Stimulated activated CD8-positive, alpha-beta memory T cell treated with anti-CD3 and anti-CD28 coated beads, Interleukin-2, amount 100 ng/mL, for 48 hours (primary cell): ENCODE measurements at regions not wholly inside any gene's neighbourhood (a gene's known extent, or its start where the extent isn't known, plus 50 kb on each side); places are given as distances from the start of the nearest gene placed in this dataset.

ENCODE experiments used
- DNase-seq, 2 donors: peaks; one replicate each; pipeline ENCODE4 v3.0.0-alpha.2; 2020; ENCODE audit warnings: low read depth in 2 of 2

- no peak for DNase-seq
Observed at GRCh38 chr5:101932599-101932998, 363.5 kb downstream of the SLCO4C1 start.

- no peak for DNase-seq
Observed at GRCh38 chr5:101929628-101930027, 366.5 kb downstream of the SLCO4C1 start.

DNA sequence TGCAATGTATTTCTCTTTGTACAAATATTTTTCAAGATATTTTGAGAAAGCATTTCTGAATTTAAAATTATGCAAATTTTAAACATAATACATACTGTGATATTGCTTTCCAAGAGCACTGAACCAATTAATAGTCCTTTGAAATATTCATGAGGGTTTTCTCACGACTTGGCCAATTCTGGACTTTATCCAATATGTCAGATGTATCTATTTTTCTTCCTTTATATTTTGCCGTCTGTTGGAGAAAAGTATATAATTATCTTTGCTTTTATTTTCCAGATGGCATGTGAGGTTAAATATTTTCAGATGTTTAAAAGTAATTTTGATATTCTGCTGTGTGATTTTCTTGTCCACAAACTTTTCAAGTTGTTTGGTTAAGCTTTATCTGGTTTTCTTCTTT lies 378.9 kb downstream of the SLCO4C1 start:
- no peak for DNase-seq

DNA sequence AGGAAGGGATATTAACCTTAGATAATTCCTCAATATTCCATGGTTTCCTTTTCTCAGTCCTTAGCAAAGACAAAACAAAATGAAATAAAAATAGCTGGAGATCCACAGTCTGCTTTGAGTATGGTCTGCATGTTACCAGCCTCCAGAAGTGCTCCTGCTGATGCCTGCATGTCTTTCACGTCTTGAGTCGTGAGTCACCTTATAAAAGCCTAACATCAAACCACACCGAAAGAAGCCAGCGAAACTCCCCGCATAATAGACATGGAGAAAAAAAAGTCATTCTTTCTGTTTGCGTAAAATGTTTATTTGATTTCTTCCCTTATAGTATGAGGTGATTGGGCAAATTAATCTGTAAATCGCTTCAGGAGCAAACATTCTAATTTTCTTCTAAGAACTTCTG lies 380.5 kb downstream of the SLCO4C1 start:
- DNase-seq, result no peak

DNA sequence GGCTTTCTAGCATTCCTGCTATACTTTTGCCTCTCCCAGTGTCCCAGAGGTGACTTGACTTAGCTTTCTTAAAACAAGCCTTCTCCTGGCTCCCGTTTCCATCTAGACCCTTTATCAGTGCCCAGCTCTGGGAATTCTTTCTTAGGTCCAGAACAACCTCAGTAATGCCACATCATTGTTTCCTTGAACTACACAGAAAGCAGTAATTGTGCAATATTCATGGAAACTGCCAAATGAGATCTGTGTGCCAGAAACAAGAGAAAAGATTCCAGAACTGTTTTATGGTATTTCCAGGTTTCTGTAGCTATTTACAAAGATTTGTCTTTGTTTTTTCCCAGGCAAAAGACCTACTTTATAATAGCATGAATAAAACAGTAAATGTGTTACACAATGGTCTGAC lies 391.3 kb downstream of the SLCO4C1 start:
- DNase-seq, result no peak

GRCh38 chr5:101897914-101898313 lies 398.2 kb downstream of the SLCO4C1 start:
- no peak for DNase-seq

DNA sequence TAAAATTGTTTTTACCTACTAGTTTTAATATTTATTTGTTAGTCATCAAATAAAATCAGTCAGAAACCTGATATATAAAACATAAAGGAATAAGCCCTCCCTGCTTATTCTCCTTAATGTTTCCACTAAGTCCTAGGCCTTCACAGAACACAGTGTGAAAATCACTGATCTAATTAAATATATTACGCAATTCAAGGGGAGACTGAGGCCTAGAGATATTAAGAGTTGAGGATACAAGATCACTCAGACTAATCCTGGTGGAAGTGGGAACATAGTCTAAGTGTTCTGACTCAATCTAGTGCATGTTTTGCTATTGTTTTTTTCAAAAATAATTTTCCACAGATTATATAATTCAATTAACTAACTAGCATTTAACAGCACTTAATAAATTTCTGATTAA lies 401.1 kb downstream of the SLCO4C1 start:
- no peak for DNase-seq

DNA sequence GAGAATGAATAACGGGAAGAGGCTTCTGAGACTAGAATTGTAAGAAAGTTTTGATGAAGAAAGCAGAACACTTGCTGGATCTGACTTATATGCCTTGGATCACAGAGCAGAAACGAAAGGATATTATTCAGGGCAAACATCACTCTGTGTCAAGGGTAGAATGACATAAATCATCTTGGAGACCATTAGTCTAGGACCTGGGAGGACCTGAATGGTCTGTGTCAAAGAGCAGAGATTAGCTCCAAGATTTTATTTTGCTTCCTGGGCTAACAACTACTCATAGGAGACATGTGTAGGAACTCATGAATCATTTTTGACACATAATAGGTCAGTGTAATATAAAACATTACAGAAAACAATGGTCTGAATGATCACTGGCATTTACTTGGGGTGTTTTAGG lies 417.9 kb downstream of the SLCO4C1 start:
- DNase-seq, result no peak

GRCh38 chr5:101877451-101877850 lies 418.6 kb downstream of the SLCO4C1 start:
- no peak for DNase-seq

DNA sequence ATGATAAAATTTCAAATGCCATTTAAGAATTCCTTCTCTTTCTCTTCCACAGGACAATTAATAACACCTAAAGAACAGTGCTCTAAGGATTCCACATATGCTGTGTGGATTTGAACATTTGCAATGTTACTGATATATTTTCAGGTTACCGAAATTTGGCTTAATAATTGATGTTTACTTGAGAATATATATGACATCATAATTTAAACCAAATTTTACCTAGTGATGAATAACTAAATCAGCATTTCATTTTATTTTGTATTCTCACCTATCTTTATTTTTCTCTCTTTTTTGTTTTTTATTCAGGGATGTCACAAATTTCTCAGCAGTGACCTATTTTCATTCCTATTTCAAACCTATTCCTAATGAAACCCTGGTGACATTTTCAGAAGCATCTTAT lies 429.6 kb downstream of the SLCO4C1 start:
- no peak for DNase-seq

DNA sequence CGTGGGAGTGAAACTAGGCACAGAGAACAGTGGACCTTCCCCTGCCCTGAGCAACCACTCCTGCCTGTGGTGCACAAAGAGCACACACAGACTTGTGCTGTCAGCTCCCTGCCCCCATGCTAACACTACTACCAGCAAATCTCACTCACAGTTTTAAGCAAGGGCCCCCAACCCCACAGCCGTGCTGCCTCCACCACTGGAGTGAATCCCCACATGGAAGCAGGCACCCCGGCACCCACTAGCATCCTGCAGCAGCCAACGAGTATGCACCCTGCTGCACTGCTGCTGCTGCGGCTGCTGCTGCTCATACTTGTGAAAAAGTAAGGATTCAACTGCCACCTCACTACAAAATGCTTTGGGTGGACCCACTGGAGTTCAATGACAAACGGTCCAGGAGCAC lies 435.5 kb downstream of the SLCO4C1 start:
- no peak for DNase-seq

DNA sequence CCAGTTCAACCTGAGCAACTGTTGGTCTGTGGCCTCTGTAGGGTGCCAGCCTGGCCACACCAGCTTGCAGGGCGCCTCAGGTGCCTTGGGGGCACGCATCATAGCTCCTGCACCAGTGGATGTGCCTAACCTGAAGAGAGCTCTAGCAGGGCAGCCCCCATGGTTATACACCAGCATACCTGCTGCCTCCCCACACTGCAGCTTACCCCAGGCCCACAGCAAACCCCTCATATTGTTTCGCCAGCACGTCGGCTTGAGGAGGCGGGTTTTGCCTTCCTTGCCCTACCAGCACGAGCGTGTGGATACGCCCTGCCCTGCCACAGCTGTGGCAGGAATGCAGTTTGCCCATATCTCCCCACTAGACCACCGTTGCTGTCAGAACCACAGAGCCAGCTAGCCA lies 435.9 kb downstream of the SLCO4C1 start:
- DNase-seq, result no peak

- no peak for DNase-seq
Observed at GRCh38 chr5:101846496-101846895, 449.6 kb downstream of the SLCO4C1 start.

GRCh38 chr5:101843055-101843454 lies 453.0 kb downstream of the SLCO4C1 start:
- DNase-seq, result no peak

GRCh38 chr5:101838435-101838834 lies 457.6 kb downstream of the SLCO4C1 start:
- no peak for DNase-seq

GRCh38 chr5:101829255-101829654 lies 466.8 kb downstream of the SLCO4C1 start:
- DNase-seq, result no peak

GRCh38 chr5:101811466-101811865 lies 484.6 kb downstream of the SLCO4C1 start:
- DNase-seq, result no peak

DNA sequence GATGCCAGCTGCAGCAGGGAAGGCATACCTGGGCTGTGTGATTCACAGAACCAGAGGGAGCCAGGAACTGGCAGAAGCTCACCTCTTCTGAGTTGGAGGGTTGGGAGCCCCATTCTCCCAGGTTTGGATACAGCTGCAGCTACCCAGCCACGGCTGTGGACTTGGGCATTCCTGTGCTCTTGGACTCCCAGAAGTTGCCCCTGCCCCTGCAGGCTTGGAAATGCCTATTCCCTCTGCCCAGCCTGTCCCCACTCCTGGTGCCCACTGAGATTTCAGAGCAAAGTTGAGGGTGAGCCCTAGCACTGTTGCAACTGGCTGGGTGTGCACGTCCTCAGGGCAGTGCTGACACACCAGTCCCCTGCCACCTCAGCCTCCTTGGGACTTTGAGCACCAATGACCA lies 489.7 kb downstream of the SLCO4C1 start:
- DNase-seq, result no peak

- no peak for DNase-seq
Observed at GRCh38 chr5:101796427-101796826, 499.7 kb downstream of the SLCO4C1 start.

DNA sequence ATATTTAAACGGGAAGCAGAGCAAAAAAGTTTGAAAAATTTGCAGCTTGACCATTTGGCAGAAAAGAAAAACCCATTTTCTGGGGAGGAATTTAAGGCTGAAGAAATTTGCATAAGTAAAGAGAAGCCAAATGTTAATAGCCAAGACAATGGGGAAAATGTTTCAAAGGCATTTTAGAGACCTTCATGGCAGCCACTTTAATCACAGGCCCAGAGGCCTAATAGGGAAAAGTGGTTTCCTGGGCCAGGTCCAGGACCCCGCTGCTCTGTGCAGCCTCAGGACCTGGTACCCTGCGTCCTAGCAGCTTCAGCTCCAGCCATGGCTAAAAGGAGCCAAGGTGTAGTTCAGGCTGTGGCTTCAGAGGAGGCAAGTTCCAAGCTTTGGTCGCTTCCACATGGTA lies 507.3 kb downstream of the SLCO4C1 start:
- no peak for DNase-seq

DNA sequence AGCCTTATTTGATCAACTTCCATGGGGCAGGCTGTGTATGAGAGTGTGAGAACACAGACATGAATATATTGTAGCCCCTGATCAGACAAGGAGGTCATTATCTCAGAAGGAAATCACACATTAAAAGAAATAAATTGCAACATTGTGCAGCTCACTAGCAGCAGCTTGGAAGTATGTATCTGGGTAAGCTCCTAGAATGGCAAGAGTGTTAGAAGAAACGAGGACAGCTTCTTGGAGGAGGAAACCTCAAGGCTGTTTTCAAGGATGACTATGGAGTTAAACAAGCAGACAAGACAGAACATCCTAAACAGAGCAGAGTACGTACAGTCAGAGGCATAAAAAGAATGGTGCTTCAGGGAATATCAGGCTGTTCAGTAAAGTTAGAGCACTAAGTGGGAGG lies 511.0 kb downstream of the SLCO4C1 start:
- DNase-seq, result no peak

DNA sequence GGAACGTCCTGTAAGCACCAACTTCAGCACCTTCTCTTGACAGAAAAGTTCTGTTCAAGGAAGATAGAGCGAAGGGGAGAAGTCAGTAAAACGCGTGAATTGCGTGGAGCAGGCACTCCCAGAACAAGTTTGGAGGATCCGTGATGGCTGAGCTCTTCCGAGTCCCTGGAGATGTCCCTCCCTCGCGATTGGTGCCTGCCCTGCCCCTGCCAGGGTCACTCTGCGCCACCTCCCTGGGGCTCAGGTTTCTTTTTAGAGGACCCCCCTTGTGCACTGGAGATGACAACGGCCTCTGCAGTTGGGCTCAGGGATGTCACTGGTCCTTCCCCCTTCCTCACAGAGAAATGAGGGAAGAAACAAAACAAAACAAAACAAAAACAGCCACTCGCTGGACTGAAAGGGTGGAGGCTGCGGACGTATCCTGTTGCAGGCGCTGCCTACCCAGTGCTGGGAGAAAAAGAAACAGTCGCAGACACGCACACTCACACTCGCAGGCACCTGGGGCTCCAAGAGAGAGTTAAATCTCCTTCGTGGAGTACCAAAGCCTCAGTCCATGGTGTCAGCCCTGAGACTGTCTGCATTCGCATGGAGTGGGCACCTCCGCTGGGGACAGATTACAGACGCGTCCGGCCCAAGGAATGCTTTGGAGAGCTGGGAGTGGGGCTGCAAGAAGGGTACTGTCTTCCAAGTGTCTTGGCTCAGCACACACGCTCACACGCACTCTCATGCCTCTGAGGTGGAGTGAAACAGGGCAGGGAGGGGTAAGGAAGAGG lies 512.7 kb downstream of the SLCO4C1 start:
- no peak for DNase-seq

DNA sequence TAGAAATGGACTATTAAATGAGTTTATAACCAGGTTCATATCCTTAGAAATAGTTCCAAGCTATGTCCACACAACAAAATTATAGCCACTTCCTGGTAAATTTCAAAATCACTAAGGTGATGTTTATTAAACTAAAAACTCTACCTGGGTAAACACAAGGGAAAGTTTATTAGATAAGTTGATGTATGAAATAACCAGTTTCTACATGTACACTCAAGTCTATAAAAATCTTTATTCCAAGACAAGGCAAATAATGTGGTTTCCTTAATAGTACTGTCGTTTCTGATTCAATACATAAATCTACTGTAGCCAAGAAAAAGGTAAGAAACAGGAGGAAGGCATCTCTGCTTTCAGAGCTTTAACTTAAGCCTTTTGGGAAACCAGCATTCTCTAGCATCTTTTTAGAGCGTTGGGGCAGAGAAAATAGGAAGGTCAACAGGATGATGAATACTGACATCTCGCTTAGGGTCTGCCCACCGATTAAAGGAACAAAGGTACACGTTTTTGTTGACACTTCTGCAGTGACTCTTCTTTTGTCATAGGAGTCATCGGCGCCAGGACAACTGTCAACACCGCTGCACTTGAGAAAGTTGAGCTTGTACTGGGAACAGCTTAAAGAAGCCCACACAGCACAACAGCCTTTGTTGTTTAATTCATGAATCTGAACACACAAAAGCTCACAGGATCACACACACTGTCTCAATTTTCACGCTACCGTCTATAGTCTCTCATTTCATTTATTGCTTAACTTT lies 513.6 kb downstream of the SLCO4C1 start:
- DNase-seq, result no peak
